GM13977 (cell line): ENCODE measurements at regions not wholly inside any gene's neighbourhood (a gene's known extent, or its start where the extent isn't known, plus 50 kb on each side); places are given as distances from the start of the nearest gene placed in this dataset.

Experiments used
- DNase-seq: peaks from one replicate; pipeline ENCODE4 v3.0.0; 2012; ENCODE audit warnings: low spot score
- CTCF ChIP-seq: IDR thresholded peaks from 2 replicates; pipeline ENCODE4 v1.5.1; 2012; ENCODE audit warnings: mild to moderate bottlenecking, control low read depth; ENCODE audit not compliant: insufficient read depth; ENCODE audit errors: extremely low read depth, missing control alignments
- in situ Hi-C: fragments of 300-500 bp; cut with MboI; formaldehyde crosslinking; loops from one replicate; pipeline ENCODE4 v1.12.0; 2022; ENCODE audit warnings: low sequenced_read_pairs, low pct_unique_long_range_greater_than_20kb, mixed read lengths, inconsistent platforms; ENCODE audit not compliant: unreplicated experiment

GRCh38 chr20:21024420-21024819 is 81.7 kb downstream of the LINC00237 start:
- no peak for DNase-seq
- TF ChIP-seq CTCF: no peak
- in situ Hi-C loops: no loop called here

DNA sequence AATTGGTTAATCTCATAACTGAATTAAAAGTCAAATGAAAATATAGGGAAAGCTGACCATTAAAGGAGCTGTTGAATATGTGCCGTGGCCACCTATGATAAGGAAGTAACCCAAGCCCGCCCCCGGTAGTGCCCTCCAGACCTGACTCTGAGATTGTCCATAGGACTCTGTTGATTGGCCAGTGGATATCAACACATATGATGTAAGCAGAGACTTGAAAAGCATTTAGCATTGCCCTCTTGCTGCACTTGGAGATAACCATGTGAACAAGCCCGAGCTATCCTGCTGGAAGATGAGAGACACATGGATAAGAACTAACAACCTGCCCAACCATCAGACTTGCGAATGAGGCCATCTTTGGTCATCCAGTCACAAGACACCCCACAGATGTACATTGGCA is 83.2 kb downstream of the LINC00237 start:
- TF ChIP-seq CTCF: no peak
- in situ Hi-C loops: no loop called here
- DNase-seq: no peak

GRCh38 chr20:21021472-21021790 is 84.7 kb downstream of the LINC00237 start:
- DNase-seq: no peak
- in situ Hi-C loops: no loop called here
- no peak for TF ChIP-seq CTCF

- no peak for DNase-seq
- no peak for TF ChIP-seq CTCF
- in situ Hi-C loops: no loop called here
Observed at GRCh38 chr20:21020659-21021471, 85.3 kb downstream of the LINC00237 start.

DNA sequence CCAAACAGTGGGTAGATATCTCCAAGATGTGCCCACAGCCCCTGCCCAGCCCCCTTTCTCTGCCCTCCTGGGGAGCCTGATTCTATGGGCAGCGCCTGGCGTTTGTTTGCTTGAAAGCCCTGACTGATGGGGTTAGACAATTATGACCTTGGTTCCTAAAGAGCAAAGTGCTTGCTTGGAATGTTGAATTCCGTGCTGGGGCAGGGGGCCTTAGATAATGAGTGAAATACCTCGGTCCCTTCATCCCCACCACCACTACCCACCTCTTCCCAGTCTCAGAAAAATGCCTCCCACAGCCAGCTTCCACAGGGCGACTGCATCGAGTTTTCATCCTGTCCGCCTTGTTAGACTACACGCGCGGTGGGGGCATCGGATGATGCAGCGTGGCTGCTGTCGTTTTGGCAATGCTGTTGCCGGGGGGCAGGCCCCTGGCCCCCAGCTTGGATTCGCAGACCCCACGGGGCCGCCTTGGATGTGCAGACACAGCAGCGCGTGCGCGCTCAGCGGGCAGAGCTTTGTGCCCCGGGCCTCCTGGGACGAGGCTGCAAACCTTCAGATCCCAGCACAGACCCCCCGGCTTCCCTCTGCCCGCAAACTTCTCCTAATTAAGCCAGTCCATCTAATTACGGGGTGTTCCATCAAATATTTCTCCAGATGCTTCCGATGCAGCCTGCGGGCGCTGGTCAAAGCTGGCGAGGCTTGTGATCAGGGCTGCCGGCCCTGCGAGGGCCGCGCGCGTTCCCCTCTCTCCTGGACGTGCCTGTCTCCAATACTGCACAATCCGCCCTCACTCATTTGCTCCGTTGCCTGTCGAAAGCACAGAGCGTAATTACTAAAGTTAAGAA is 86.1 kb downstream of the LINC00237 start:
- DNase-seq: no peak
- no peak for TF ChIP-seq CTCF
- in situ Hi-C loops: no loop called here

DNA sequence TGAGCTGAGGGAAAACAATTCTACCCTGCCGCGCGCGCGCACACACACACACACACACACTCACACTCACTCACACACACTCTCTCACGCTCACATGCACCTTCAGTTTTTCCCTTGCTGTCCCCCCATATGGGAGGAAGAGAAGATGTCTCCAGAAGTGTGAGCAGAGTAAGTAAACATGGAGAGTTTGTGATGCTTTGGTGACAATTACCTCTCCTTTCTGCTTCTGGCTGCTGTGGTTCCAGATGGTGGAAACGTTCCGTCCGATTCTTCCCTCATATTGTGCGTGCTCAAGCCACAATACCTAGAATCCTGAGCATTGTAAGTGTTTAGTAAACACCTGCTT is 86.7 kb downstream of the LINC00237 start:
- DNase-seq: no peak
- TF ChIP-seq CTCF: no peak
- in situ Hi-C loops: no loop called here
